GM12865 (cell line): ENCODE measurements at regions not wholly inside any gene's neighbourhood (a gene's known extent, or its start where the extent isn't known, plus 50 kb on each side); places are given as distances from the start of the nearest gene placed in this dataset.

Experiments used
- DNase-seq: peaks from one replicate; pipeline ENCODE4 v3.0.0; 2010; ENCODE audit warnings: low read depth
- H3K4me3 ChIP-seq: 2 replicates; pipeline ENCODE4 v1.5.1; 2011; ENCODE audit warnings: mild to moderate bottlenecking, low read depth, low read length, control low read depth
- CTCF ChIP-seq: IDR thresholded peaks from 2 replicates; pipeline ENCODE4 v1.5.1; 2011; ENCODE audit warnings: low read length, control low read depth, low read depth, inconsistent platforms; ENCODE audit not compliant: insufficient read depth; ENCODE audit errors: missing control alignments

- no peak for TF ChIP-seq CTCF
- no peak for DNase-seq
- H3K4me3 ChIP-seq, result no peak overlapping the region
Observed at GRCh38 chr20:6857927-6858326, 90.4 kb downstream of the BMP2 start.

GRCh38 chr20:6863355-6863754 is 95.9 kb downstream of the BMP2 start:
- DNase-seq, result no peak
- TF ChIP-seq CTCF, result no peak
- H3K4me3 ChIP-seq, result no peak overlapping the region

- no peak for DNase-seq
- no peak overlapping the region for H3K4me3 ChIP-seq
- TF ChIP-seq CTCF, result no peak
Observed at GRCh38 chr20:6863798-6864201, 96.3 kb downstream of the BMP2 start.

GRCh38 chr20:6864740-6865139 is 97.3 kb downstream of the BMP2 start:
- H3K4me3 ChIP-seq, result no peak overlapping the region
- TF ChIP-seq CTCF, result no peak
- DNase-seq, result no peak

GRCh38 chr20:6866741-6867140 is 99.3 kb downstream of the BMP2 start:
- H3K4me3 ChIP-seq, result no peak overlapping the region
- TF ChIP-seq CTCF, result no peak
- no peak for DNase-seq

- no peak for DNase-seq
- no peak for TF ChIP-seq CTCF
- H3K4me3 ChIP-seq, result no peak overlapping the region
Observed at GRCh38 chr20:6868861-6869260, 101.4 kb downstream of the BMP2 start.

- DNase-seq, result no peak
- no peak for TF ChIP-seq CTCF
- H3K4me3 ChIP-seq, result no peak overlapping the region
Observed at GRCh38 chr20:6870559-6870958, 103.1 kb downstream of the BMP2 start.
